ENCODE measurements at regions not wholly inside any gene's neighbourhood (a gene's known extent, or its start where the extent isn't known, plus 50 kb on each side); places are given as distances from the start of the nearest gene placed in this dataset.

DNA sequence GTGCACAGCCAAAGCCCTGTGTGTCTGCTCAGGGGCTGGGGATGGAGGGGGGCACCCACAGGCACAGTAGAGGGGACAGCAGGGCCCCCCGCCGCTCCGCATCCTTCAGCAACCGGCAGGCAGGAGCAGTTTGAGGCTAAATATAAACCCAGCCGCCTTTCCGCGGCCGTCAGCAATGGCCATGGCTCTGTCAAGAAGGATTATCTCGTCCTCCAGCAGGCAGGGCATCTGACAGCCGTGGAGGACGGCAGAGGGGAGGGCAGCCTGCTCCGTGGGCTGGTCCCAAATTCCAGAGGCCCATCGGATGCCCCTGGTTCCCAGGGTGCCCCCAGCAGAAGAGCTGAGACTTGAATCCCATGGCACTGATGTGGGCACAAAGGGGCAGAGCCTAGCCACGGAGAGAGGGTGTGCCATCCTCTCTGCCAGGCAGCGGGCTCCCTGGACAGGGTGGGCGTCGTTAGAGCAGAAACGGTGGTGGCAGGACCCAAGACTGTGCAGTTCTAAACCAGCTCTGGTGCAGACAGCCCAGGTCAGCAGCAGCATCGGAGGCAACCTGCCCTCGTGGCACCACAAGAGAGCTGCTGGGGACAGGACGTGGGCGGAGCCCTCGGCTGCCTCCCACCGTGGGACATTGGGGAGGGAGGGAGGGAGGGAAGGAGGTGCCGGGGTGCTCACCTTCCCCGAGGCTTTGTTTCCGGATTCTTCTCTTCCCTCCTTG lies 198.8 kb upstream of the CIBAR2 start:
- TF ChIP-seq, protein P1, sequence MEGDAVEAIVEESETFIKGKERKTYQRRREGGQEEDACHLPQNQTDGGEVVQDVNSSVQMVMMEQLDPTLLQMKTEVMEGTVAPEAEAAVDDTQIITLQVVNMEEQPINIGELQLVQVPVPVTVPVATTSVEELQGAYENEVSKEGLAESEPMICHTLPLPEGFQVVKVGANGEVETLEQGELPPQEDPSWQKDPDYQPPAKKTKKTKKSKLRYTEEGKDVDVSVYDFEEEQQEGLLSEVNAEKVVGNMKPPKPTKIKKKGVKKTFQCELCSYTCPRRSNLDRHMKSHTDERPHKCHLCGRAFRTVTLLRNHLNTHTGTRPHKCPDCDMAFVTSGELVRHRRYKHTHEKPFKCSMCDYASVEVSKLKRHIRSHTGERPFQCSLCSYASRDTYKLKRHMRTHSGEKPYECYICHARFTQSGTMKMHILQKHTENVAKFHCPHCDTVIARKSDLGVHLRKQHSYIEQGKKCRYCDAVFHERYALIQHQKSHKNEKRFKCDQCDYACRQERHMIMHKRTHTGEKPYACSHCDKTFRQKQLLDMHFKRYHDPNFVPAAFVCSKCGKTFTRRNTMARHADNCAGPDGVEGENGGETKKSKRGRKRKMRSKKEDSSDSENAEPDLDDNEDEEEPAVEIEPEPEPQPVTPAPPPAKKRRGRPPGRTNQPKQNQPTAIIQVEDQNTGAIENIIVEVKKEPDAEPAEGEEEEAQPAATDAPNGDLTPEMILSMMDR (conservative IDR thresholded peaks at IDR 0.05; ENCODE audit: low read depth, low read length) = no peak
- TF ChIP-seq FOS (IDR thresholded peaks at IDR 0.05; ENCODE audit: low read depth, low read length) (no peak), RCOR1 (IDR thresholded peaks at IDR 0.05; ENCODE audit: insufficient replicate concordance, low read length) (no peak), POLR2A (IDR thresholded peaks at IDR 0.05; ENCODE audit: low read depth, low read length) (no peak), MAZ (IDR thresholded peaks at IDR 0.05; ENCODE audit: borderline replicate concordance, low read depth, low read length) (no peak)

Data from IMR-90 (cell line).